Activated T-helper 9 cell treated with anti-CD3 and anti-CD28 coated beads, Interleukin-2, amount 50 U/mL, for 16 hours (primary cell): ENCODE measurements at regions not wholly inside any gene's neighbourhood (a gene's known extent, or its start where the extent isn't known, plus 50 kb on each side); places are given as distances from the start of the nearest gene placed in this dataset.

ENCODE experiments used
- DNase-seq: peaks from one replicate; pipeline ENCODE4 v3.0.0-alpha.2; 2020; ENCODE audit warnings: low read depth

DNA sequence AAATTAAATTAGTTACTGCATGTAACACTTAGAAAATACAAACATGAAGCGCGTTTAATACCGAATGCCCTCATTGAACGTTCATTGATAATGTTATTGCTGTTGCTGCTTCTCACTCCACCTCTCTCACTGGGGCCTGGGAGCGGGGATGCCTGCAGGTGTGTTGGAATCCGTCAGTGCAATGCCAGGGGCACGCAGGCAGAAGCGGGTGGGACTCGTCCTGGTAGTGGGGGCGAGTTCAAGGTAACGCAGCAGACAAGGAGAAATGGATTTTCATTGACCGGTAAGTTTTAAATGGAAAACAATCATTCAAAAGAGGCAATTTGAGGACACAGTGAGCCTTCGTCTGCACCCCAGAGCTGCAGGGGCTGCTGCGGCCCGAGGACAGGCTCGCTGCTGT is 71.2 kb upstream of the AFDN start:
- DNase-seq: no peak

DNA sequence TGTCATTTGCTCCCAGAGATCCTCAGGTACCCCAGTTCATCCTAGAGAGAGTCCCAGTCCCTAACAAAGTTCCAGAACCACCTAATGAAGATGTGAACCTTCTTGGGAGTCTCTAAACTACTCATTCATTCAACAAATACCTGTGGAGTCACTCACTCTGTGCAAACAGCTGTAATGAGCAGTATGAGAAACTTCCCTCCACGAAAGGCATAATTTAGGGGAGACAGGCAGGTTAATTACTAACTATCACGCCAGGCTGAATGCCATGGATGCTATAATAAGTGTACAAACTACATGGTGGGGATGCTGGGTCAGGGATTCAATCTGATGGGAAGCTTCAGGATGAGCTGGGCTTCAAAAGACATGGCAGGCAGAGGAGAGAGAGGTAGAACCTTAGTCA is 70.1 kb upstream of the AFDN start:
- no peak for DNase-seq

DNA sequence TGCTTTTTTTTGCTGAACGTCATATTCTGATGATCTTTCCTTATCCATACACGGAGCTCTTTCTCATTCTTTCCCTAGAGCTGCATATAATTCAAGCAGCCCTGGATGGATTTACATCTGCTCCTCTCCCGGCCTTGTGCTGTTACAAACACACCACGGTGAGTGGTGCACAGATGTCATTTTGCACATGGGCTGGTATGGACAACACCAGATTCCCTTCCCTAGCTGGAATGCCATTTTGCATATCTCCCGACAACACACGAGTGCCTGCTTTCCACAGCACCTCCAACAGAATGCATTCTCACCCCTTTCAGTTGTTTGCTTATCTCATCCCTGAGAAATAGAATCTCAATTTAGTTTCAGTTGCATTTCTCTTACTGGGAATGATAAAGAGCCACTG is 69.5 kb upstream of the AFDN start:
- DNase-seq: no peak

DNA sequence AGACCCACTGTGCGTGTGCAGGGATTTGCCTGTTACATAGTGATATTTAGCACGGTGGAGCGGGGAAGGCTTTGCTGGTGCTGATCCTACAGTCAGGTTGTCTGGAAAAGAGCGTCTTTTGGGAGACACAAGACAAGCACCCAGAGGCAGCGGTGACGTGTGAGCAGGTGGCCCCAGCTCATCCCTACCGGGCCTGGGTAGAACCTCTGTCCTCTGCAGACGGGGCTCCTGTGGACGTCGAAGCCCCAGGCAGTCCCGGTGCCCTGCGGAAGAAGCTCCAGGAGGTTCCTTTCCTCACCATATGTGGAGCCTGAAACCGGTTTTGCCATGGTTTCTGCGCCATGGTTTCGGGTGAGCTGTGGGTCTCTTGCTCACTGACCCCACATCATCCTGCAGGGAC is 68.9 kb upstream of the AFDN start:
- no peak for DNase-seq

DNA sequence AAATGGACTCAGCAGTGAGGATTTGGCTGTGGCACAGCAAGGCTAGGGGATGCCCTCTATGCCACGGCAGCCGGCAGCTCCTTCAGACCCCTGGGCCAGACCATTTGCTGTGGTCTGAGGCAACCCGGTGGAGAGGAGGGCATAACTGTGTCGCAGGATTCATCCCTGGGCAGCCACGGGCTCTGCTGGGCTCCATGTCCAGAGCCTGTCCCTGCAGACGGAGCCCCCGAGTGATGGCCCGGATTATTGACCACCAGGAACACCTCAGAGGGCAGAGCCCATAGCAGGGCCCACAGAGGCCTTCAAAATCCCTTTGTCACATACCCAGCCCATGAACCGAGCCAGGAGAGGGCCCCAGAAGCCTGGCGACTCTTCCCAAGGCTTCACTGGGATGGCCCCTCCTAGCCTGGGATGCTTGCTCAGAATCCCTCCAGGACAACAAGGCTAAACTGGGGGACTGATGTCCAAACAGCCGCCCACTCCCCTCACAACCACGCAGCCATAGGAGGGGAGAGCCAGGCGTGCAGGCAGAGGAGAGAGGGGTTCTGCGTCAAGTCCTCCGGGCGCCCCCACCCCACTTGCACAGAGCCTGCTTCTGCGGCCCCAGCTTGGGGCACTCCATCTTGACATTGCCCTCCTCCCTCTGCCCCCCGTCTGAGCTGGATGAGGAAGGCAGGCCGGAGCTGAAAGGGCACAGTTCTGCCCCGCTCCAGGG is 68.2 kb upstream of the AFDN start:
- DNase-seq: no peak

DNA sequence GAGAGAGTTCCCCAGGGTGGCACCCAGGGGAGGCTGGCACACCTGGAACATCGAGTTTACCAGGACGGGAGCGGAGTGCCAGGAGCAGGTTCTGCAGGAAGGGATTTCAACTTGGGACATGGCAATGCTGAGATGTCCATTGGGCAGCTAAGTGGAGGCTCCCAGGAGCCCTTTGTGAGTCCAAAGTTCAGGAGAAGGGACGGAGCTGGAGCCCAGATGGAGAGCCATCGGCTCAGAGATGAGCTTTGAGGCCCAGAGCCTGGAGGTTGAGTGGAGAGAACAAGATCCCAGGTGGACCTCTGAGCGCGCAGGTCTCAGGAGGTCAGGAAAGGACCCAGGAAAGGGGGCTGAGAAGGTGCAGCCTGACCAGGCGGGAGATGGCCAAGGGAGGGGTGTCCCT is 67.5 kb upstream of the AFDN start:
- no peak for DNase-seq

DNA sequence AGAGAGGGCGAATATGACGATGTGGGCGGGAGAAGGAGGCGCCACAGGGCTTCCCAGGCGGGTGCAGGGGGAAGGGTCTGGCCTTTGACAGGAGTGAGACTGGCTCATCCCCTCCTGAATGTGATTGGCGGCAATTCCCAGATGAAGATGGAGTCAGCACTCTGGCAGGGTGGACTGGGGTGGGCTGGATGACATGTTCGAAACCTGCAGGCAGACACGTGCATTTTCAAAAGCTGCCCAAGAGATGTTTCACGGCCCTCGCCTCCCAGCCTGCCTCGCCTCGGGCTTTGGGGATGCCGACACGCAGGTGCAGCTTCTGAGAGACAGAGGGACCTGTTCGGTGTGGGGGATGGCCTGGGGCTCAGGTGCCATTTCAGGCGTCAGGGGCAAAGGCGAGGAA is 66.8 kb upstream of the AFDN start:
- no peak for DNase-seq

DNA sequence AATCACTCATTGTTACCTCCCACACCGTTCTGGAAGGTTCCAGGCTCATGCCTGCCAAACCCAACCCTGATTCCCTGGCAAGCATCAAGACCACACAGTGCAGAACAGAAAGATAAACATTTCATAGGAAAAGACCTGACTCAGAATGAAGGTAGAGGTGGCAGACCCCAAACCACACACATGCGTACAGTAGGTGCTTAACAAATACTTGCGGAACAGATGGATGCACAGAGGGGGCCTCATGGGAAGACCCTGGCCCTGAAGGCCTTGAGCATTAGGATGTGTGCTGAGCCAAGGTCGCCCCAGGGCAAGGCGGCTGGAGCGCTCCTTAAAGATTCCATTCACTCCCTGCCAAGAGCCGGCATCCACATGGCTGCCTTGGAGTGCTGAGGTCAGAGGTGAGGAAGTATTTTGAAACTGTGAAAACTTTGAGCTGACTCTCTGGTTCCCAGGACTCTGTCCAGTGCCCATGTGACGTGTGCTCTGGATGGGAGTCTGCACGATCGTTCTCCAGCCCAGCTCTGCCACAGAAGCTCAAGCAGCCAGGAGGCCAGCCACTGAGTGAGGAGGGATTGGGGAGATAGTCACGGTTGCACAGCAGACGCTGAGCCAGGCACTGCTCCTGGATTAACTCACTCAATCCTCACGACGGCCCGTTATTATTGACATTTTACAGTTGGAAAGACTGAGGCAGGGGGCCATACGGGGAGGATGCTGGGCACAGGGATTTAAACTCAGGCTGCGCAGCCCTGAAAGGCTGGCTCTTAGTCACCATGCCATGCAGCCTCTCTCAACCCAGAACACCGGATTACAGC is 65.5 kb upstream of the AFDN start:
- DNase-seq: no peak

DNA sequence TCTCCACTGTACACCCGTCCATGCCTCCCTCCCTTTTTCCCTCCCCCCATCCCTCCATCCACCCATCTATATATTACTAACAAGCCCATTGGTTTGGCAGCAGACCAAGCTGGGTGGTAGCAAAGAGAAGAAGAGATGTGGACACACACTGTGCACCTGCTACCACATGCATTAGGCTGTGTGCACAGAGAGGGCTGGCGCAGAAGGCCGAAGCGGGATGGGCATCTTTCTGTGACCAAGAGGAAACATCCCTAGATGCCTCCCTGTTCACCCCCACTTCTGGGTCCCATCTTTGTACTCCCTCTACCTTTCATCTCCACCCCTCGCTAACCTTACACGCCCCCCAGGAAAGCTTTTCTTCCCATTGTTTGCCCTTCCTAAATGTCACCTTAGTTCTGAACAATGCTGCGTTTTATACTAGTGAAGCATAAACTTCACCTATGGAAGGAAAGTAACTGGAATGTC is 64.9 kb upstream of the AFDN start:
- DNase-seq: no peak

DNA sequence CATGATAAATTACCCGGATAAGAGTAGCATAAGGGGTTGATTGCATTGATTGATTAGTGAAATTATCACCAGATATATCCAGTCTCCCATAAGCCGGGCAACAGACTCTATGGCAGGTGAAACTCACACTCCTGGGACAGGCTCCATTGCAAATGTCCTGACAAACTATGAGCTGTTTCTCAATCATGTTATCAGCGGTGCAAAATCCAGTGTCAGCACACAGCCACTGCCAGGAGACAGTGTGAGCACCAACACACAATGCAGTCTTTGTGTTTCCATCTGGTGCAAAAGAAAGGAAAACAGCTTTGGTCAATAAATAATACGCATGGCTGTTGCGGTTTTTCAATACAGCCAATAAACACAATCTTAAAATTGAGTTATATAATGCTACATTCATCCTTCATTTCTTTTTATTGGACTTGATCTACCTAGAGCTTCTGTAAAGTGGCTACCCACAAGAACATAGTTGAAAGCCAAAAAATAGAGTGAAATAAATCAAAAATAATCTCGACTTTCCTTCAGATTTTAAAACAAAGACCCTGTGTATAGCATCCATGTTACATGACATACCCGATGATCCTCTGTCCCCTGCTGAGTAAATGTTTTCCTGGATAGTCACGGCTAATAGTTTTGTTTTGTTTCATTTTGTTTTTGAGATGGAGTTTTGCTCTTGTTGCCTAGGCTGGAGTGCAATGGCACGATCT is 64.3 kb upstream of the AFDN start:
- DNase-seq: no peak

DNA sequence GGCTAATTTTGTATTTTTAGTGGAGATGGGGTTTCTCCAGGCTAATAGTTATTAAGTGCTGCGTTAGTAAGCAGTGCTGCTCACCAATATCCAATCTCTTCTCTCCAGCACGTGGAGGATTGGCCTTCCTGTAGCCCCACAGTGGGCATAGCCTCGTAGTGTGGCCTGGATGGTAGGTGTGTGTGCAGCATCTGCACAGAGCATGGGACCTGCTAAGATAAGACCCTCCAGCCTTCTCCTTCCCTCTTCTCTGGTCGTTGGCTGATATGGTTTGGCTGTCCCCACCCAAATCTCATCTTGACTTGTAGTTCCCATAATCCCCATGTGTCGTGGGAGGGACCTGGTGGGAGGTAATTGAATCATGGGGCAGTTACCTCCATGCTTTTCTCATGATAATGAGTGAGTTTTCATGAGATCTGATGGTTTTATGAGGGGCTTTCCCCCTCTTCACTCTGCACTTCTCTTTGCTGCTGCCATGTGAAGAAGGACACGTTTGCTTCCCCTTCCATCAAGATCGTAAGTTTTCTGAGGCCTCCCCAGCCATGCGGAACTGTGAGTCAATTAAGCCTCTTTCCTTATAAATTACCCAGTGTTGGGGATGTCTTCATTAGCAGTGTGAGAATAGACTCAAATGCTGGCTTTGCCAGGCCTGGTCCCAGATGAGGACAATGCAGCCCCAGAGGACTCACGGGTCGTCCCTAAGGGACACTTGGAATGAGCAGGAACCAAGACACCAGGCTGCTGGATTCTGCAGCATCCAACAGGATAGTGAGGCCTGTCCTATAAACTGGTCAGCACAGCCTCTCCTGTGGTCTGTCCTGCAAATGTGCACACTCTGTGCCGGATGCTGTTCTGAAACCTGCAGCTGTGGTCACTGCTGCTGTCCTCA is 63.4 kb upstream of the AFDN start:
- no peak for DNase-seq

DNA sequence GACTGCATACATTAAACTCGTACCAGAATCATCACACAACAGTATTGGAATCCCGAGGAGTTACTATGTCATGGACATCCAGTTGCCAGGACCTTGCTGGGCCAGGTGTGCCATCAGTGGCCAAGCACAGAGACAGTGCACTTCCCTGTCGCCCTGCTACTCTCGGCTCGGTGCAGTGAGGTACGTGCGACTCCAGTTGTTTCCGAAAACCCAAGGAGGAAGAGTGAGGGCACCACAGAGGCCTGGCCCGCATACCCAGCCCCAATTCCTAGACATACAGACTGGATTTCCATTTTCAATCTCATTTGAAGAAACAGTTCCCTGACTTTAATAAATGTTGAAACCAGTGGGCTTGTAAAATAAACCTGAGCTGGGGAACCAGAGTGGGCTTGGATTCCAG is 62.5 kb upstream of the AFDN start:
- DNase-seq: no peak

DNA sequence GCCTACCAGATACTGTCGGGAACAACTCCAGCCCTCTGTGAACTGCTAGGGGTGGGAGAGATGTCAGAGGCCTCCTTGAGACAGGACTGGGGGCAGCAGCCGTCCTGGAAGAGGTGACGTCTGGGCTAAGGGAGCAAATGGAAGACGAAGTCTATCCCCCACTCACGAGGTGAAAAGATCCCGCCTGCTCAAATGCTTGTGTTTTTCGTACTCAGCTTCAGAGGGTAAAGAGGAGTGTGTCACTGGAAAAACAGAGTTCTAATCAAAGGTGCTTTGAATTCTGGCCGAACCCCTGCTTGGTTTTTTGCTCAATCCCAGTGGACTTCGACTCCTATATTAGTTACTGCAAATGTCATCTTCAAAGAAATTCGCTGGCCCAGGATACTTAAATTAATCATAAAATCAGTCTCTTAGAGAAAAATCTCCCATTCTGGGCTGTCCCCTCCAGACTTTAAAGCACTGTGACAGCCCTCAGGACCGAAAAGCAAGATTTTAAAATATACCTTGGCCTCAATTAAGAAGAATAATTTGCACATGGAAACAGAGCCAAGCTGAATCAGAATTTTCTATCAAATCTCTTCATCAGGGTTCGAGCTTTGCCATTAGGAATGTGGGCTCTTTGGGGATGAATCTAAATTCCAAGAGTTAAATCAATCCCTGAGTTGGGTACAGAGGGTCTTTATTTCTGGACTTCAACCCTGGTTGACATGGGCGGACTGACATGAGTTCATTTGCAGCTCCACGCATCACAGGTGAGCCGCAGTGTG is 61.8 kb upstream of the AFDN start:
- no peak for DNase-seq

DNA sequence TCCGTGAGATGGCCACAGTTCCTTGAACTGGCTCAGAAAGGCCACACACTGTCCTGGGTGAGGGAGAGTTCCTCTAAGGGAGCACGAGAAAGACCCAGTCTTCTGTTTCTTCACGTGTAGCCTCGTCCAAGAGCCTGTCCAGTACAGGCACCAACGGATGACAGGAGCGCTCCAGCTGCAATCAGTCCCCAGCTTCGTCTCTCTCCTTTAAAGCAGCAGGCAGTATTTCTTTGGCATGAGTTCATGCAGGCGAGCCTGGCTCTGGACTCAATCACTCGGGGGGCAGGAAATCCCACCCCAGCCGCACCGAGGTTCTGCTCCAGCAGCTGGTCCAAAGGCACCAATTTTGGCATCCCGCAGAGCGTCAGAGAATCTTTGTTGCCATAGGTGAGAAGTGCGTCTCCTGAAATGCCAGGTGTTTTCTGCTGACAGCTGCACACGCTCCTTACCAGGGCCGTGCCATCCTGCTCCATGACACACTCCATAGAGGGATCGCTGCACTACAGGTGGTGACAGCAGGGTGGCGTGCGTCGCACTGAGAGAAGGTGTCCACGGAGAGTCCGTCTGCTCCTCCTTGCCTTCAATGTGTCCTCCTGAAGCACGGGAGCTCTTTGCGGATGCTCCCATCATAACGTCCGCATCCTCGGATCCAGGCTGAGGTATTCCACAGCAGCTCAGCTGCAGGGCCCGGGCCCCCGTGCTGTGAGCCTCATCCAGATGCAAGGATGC is 59.6 kb upstream of the AFDN start:
- DNase-seq: no peak

DNA sequence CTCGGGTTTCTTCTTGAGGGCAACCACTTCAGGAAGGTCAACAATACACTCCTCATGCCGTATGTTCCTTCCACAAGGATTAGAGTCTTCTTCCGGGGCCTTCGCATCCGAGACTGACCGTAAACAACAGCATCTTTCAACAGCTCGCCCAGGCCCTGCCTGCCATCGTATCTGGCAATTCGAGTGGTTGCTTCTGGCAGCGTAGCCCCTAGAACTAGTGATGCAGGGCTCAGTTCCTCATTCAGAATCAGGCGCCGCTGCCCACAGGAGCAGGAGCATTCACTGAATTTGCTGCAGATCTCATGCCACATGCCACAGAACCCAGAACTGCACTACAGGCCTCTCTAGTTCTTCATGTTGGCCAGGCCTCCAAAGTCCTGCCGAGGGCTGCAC is 59.0 kb upstream of the AFDN start:
- DNase-seq: no peak

DNA sequence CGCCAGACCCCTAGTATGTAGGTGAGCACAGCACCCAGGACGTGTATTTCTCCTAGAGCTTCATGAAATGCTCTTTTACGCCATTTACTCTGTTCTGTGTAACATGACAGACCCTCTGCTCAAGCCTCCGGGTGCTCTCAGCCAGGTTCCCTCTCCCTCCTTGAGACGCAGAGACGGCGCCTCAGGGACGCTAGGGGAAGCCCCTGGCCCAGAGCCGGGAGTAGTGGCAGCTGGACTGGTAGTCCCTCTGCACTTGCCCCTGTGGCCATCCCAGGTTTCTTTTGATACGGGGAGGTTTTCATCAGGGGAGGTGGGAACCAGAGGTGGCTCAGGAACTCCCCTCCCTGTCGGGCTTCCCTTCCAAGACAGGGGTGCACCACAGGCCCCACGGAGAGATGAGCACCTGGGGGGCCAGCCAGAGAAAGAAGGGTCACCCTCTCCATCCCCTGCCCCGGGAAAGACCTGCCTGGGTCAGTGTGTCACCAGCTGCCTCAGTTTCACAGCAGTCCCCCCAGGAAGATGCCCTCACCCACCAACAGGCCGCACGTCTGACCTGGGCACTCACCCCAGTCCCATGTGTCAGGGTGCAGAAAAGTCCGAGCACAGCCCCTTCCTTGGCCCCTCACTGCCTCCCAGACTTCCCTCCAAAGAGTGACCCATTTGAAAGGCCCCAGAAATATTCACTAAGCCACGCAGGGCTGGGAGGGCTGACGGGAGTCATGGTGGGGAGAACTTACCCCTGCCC is 58.1 kb upstream of the AFDN start:
- no peak for DNase-seq

DNA sequence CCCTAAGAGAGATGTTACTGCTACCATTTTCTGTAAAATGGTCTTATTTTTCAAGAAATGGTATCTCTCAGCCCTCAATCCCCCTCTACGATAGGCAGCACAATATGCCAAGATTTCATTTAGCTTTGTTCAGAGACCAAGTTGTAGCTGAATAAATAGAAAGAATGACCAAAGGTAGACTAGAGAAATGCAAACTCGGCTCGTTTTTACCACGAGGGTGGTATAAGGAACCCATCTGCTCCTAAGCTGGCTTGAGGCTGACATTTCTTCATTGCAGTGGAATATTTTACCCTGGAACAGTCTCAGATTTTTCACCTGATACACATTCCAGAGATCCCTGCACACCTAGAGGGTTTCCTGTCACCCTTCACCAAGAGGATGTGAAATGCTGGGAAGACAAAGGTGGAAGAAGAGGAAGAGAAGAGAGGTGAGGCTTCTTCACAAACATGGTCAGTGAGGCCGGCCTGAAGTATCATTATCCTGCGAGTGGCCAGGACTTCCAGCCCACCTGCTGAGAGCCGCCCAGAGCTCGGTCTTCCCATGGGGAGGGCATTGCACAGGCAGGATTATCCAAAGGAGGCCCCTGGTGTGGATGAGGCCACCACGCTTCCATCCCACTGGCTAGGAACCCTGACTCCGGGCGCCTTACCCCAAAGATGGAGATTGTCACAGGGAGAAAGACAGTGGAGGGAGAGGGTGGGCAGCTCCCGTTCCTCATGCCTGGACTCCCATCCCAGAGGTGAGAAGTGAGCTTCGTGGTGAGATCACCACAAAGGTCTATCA is 57.1 kb upstream of the AFDN start:
- no peak for DNase-seq

DNA sequence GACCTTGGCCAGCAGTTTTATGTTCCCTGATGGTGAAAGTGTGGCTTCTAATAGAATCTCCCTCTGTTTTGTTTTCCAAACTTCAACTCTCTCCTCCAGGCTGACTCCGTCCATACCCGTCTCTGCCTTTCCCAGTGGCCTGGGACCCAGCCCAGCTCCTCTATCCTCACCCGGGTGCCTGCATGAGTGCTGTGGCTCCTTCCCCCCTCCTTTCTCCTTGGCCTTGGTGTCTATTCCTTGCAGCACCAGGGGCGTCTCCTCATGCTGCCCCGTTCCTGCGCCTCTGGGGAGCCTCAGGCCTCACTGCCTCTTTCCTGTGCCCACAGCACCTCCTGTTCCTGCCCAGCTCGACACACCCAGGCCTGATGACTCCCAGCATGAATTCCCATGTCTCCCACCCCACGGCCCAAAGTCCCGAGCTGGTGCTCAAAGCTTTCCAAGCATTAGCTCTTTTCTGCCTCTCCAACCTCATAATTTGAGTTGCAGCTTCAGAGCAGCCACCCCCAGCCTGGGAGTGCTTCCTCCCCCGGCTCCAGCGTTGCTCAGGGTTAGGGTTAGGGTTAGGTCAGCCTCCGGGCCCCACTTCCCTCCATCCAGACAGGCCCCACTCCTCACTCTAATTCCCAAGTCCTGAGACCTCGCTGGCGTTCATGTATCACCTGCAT is 56.3 kb upstream of the AFDN start:
- DNase-seq: no peak

DNA sequence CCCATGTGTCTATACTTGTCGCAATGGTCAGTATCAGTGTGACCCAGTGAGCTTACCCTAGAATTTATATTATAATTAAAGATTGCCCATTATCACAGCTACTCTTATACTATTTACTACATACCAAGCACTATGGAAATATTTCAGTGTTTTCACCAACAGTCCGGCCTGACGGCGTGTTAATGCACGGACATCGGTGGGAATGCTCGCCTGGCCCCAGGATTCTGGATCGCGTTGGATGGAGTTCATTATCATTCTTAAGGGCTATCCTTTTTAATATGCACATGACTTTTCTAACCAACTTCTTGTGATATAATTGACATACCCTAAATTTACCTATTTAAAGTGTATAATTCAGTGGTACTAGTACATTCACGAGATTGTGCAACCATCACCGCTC is 51.8 kb upstream of the AFDN start:
- no peak for DNase-seq
